K562 (cell line): ENCODE measurements at regions not wholly inside any gene's neighbourhood (a gene's known extent, or its start where the extent isn't known, plus 50 kb on each side); places are given as distances from the start of the nearest gene placed in this dataset.
A peak's percentile ranks its signal among the peaks of the same experiment; 100 is the strongest.

Experiments
- ATAC-seq: fragments of 200-7000 bp; cut with Tn5 transposase; 3 replicates; pipeline ENCODE4 v1.9.1; 2020; ENCODE audit warnings: moderate library complexity
- BruUV-seq: library from RNA; stranded (reverse); fragments of 400-500 nt; replicated peaks from 2 replicates; lab custom pipeline; 2021; lab: Mats Ljungman, UMichigan
- CTCF ChIA-PET: fragments of 300-600 bp; formaldehyde crosslinking; extraction: SDS; loops from one replicate; lab custom pipeline; 2021; ENCODE audit warnings: low intra/inter-chr PET ratio; lab: Yijun Ruan, JAX
- POLR2A ChIA-PET: fragments of 300-600, 350-650 bp; sonication (Branson Sonifier 250); formaldehyde crosslinking; extraction: SDS; loops from one replicate; lab custom pipeline; 2021; ENCODE audit warnings: antibody characterized with exemption, inconsistent platforms; lab: Yijun Ruan, JAX
- DNase-seq, 4 experiments: peaks; one replicate each; pipeline versions ENCODE4 v3.0.0 to v3.0.0-alpha.2; 2011 to 2018; ENCODE audit warnings: low spot score in 3 of 4, mixed read lengths in 3 of 4; ENCODE audit errors: extremely low read depth in 1 of 4
- FAIRE-seq: peaks from 2 replicates; lab custom pipeline; 2011; peaks lifted over from hg19 to GRCh38; lab: Jason Lieb, UNC
- H2AFZ ChIP-seq: 2 replicates; pipeline ENCODE4 v1.6.0; 2011; ENCODE audit warnings: low read depth, low read length, control low read depth, inconsistent platforms
- H3K27ac ChIP-seq: fragments of 200-600 bp; 3 replicates; pipeline ENCODE4 v1.8.0; 2011; ENCODE audit warnings: low read depth, mild to moderate bottlenecking, control low read depth, inconsistent platforms, low read length, moderate library complexity, mixed read lengths; ENCODE audit errors: extremely low read depth
- H3K27me3 ChIP-seq, 2 experiments: fragments of 300-600 bp in 1 of 2; 2 replicates in 1 of 2; 3 replicates in 1 of 2; pipeline versions ENCODE4 v1.6.0 to v1.8.0; 2011; ENCODE audit warnings: inconsistent platforms in 2 of 2, low read length in 2 of 2, mild to moderate bottlenecking in 1 of 2, mixed read lengths in 1 of 2, moderate library complexity in 1 of 2; ENCODE audit not compliant: control insufficient read depth in 2 of 2, insufficient read depth in 2 of 2
- H3K36me3 ChIP-seq: fragments of 300-600 bp; 3 replicates; pipeline ENCODE4 v1.8.0; 2011; ENCODE audit warnings: mild to moderate bottlenecking, low read length, inconsistent platforms; ENCODE audit not compliant: control insufficient read depth, insufficient read depth
- H3K4me1 ChIP-seq, 2 experiments: fragments of 200-600 bp in 1 of 2; replicated peaks in 1 of 2; 2 replicates in 1 of 2; 3 replicates in 1 of 2; pipeline versions ENCODE4 v1.5.1 to v1.8.0; 2011; ENCODE audit warnings: inconsistent platforms in 2 of 2, low read length in 2 of 2, mild to moderate bottlenecking in 1 of 2, mixed read lengths in 1 of 2, moderate library complexity in 1 of 2; ENCODE audit not compliant: control insufficient read depth in 2 of 2, insufficient read depth in 2 of 2
- H3K4me2 ChIP-seq: 2 replicates; pipeline ENCODE4 v1.6.1; 2011; ENCODE audit warnings: low read length, control low read depth, inconsistent platforms, mixed read lengths; ENCODE audit not compliant: insufficient read depth
- H3K4me3 ChIP-seq: fragments of 200-600 bp; sonication (generic), shearing (Covaris generic); 2 replicates; pipeline ENCODE4 v1.5.1; 2016; ENCODE audit warnings: control low read depth, inconsistent platforms
- H3K79me2 ChIP-seq: fragments of 200-600 bp; 3 replicates; pipeline ENCODE4 v1.8.0; 2011; ENCODE audit warnings: low read length, inconsistent platforms; ENCODE audit not compliant: control insufficient read depth, insufficient read depth
- H3K9ac ChIP-seq, 2 experiments: 2 replicates each; pipeline versions ENCODE4 v1.6.0 to v1.6.1; 2011; ENCODE audit warnings: low read depth in 2 of 2, low read length in 2 of 2, control low read depth in 1 of 2, inconsistent platforms in 1 of 2, mild to moderate bottlenecking in 1 of 2, mixed read lengths in 1 of 2; ENCODE audit not compliant: insufficient read depth in 1 of 2
- H3K9me1 ChIP-seq: one replicate; pipeline ENCODE4 v1.6.0; 2011; ENCODE audit warnings: inconsistent platforms, mild to moderate bottlenecking, low read length, moderate library complexity; ENCODE audit not compliant: control insufficient read depth, insufficient read depth
- H3K9me3 ChIP-seq: replicated peaks from 2 replicates; pipeline ENCODE4 v1.5.1; 2011; ENCODE audit warnings: low read depth, low read length, inconsistent platforms; ENCODE audit not compliant: control insufficient read depth, insufficient read depth
- H4K20me1 ChIP-seq: replicated peaks from 2 replicates; pipeline ENCODE4 v1.6.1; 2011; ENCODE audit warnings: low read length, inconsistent platforms, mixed read lengths; ENCODE audit not compliant: control insufficient read depth, insufficient read depth
- NRF1 ChIP-seq, 2 experiments: fragments of 450-650 bp; IDR thresholded peaks in 1 of 2; conservative IDR thresholded peaks in 1 of 2; 2 replicates each; pipeline ENCODE4 v1.6.1; 2014; ENCODE audit warnings: mild to moderate bottlenecking in 2 of 2
- PTRF ChIP-seq: fragments of 450-650 bp; IDR thresholded peaks from 2 replicates; pipeline ENCODE4 v1.6.1; 2016; ENCODE audit warnings: mild to moderate bottlenecking, missing genetic modification characterization, missing compliant biosample characterization
- SMC3 ChIP-seq: conservative IDR thresholded peaks from 2 replicates; pipeline ENCODE4 v1.6.1; 2011; ENCODE audit warnings: low read depth, low read length, improper control_type of control experiment; ENCODE audit not compliant: insufficient read depth
- ZNF507 ChIP-seq: conservative IDR thresholded peaks from 2 replicates; pipeline ENCODE4 v1.6.1; 2017; ENCODE audit warnings: missing genetic modification characterization, missing compliant biosample characterization
- ZNF780A ChIP-seq: fragments of 250-450 bp; sonication (Bioruptor Pico); IDR thresholded peaks from 2 replicates; pipeline ENCODE4 v1.5.0; 2021; ENCODE audit warnings: mild to moderate bottlenecking
- WGBS: fragments of 100-300 bp; shearing (Covaris generic); methylation state at CpG from one replicate; pipeline ENCODE4 v1.1.6; 2016; ENCODE audit warnings: low coverage, mixed read lengths; ENCODE audit not compliant: insufficient coverage; ENCODE audit errors: missing lambda C conversion rate; 5-methylcytosine and 5-hydroxymethylcytosine counted together
- in situ Hi-C: fragments of 300-500 bp; cut with MboI; formaldehyde crosslinking; loops from 4 replicates; pipeline ENCODE4 v1.15.0; 2018; ENCODE audit warnings: inconsistent platforms, mixed read lengths
- intact Hi-C: fragments of 100-400 bp; cut with micrococcal nuclease; formaldehyde crosslinking; loops from 2 replicates; pipeline ENCODE4 v1.14.2; 2022
- TF ChIP-seq, protein P1 (sequence below): sonication (generic); formaldehyde crosslinking; IDR thresholded peaks from 2 replicates; pipeline ENCODE4 v1.8.0; 2023; ENCODE audit warnings: mild to moderate bottlenecking, missing genetic modification reagents

DNA sequence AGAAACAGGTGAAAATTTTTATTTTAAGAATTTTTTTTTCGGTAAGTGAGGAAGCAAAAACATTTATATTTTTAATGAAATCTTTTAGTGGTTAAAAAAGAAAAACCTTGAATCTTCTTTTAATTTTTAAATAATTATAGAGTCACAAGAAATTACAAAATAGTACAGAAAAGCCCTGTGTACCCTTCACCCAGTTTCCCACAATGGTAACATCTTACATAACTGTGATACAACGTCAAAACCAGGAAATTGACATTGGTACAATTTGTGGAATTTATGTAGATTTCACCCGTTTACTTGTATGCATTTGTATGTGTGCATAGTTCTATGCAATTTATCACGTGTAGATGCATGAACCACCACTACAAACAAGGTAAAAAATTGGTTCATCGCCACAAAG is 285.9 kb downstream of the MTX2 start:
- TF ChIP-seq ZNF507 (0 out of 2 replicates have a peak, but pooled peaks have one; percentile 13), SMC3 (no peak)
- H3K27ac ChIP-seq, result no peak overlapping the region
- no peaks in the 10 kb centered on the region for H3K79me2 ChIP-seq
- no peak overlapping the region for H3K9ac ChIP-seq
- no peak overlapping the region for H2AFZ ChIP-seq
- no peak for DNase-seq
- peaks cover 0 to 3% of the 10 kb centered on the region in 2 experiments; a peak in 1 of 5 replicates for H3K4me1 ChIP-seq
- peaks cover 6 to 20% of the 10 kb centered on the region in 2 experiments; a peak in 4 of 5 replicates for H3K27me3 ChIP-seq
- WGBS, result 0% methylated on average over 5 of the region's 5 CpGs
- ChIA-PET CTCF (interaction anchor here (0.7 to 3.0 kb wide), 8 partner anchors 19 to 475 kb away, joined by 3 to 24 read pairs (median 3); no protein-coding TSS in a partner anchor), POLR2A (interaction anchor here (0.6 to 1.4 kb wide), 3 partner anchors 52 to 435 kb away, joined by 3 read pairs; no protein-coding TSS in a partner anchor)
- no peaks in the 10 kb centered on the region for H3K9me1 ChIP-seq
- no peak overlapping the region for H3K4me2 ChIP-seq
- no peak for FAIRE-seq
- BruUV-seq, result no TSS peak
- H4K20me1 ChIP-seq, result no peaks in the 10 kb centered on the region
- H3K4me3 ChIP-seq, result no peak overlapping the region
- H3K9me3 ChIP-seq, result no peaks in the 10 kb centered on the region
- no peak for ATAC-seq
- intact Hi-C loops, result loop anchor here (2.0 to 10.0 kb wide), 2 partner anchors 98 to 170 kb away; no protein-coding TSS in a partner anchor
- H3K36me3 ChIP-seq, result no peaks in the 10 kb centered on the region
- in situ Hi-C loops, result no loop called here

GRCh38 chr2:176555781-176556180 is 286.5 kb downstream of the MTX2 start:
- BruUV-seq, result no TSS peak
- H3K27ac ChIP-seq, result no peak overlapping the region
- H3K4me2 ChIP-seq, result no peak overlapping the region
- no peaks in the 10 kb centered on the region for H3K9me1 ChIP-seq
- no peaks in the 10 kb centered on the region for H3K79me2 ChIP-seq
- no peaks in the 10 kb centered on the region for H3K9me3 ChIP-seq
- ATAC-seq, result no peak
- CTCF ChIA-PET, result interaction anchor here (3.0 kb wide), 1 partner anchor 415 kb away, joined by 24 read pairs; no protein-coding TSS in a partner anchor
- intact Hi-C loops (loop anchor here (2.0 to 10.0 kb wide), 2 partner anchors 99 to 171 kb away; no protein-coding TSS in a partner anchor), in situ Hi-C loops (no loop called here)
- no peak overlapping the region for H3K9ac ChIP-seq
- no peak for TF ChIP-seq PTRF (tag)
- no peak for TF ChIP-seq ZNF780A (CRISPR knock-in tag)
- TF ChIP-seq, protein P1, sequence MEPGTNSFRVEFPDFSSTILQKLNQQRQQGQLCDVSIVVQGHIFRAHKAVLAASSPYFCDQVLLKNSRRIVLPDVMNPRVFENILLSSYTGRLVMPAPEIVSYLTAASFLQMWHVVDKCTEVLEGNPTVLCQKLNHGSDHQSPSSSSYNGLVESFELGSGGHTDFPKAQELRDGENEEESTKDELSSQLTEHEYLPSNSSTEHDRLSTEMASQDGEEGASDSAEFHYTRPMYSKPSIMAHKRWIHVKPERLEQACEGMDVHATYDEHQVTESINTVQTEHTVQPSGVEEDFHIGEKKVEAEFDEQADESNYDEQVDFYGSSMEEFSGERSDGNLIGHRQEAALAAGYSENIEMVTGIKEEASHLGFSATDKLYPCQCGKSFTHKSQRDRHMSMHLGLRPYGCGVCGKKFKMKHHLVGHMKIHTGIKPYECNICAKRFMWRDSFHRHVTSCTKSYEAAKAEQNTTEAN (CRISPR knock-in tag), result no peak
- TF ChIP-seq NRF1 (conservative IDR thresholded peaks at IDR 0.05 in 1 of 2, IDR thresholded peaks at IDR 0.05 in 1 of 2), result peak; percentile 34 to 38; a peak in 2 of 4 replicates
- H3K4me1 ChIP-seq, result peaks cover 0 to 3% of the 10 kb centered on the region in 2 experiments; a peak in 1 of 5 replicates
- H3K4me3 ChIP-seq, result no peak overlapping the region
- POLR2A ChIA-PET, result interaction anchor here (0.6 kb wide), 1 partner anchor 55 kb away, joined by 3 read pairs; no protein-coding TSS in a partner anchor
- no peak for FAIRE-seq
- H4K20me1 ChIP-seq, result no peaks in the 10 kb centered on the region
- no peak for DNase-seq
- H2AFZ ChIP-seq, result no peak overlapping the region
- H3K27me3 ChIP-seq, result peaks cover 6 to 20% of the 10 kb centered on the region in 2 experiments; a peak in 4 of 5 replicates
- H3K36me3 ChIP-seq, result no peaks in the 10 kb centered on the region
- WGBS, result 16% methylated on average over 13 of the region's 13 CpGs
